Prostate gland (tissue), 2 donors: ENCODE measurements at regions not wholly inside any gene's neighbourhood (a gene's known extent, or its start where the extent isn't known, plus 50 kb on each side); places are given as distances from the start of the nearest gene placed in this dataset.

Source experiments
- POLR2A ChIP-seq: fragments of 450-650 bp; IDR thresholded peaks from one replicate; pipeline ENCODE4 v1.6.1; 2016; ENCODE audit warnings: antibody characterized with exemption, mild to moderate bottlenecking
- POLR2AphosphoS5 ChIP-seq: sonication (generic); formaldehyde crosslinking; IDR thresholded peaks from one replicate; pipeline ENCODE4 v1.6.1; 2017; ENCODE audit warnings: antibody characterized with exemption
- TF ChIP-seq, protein P1 (sequence below), 4 experiments: fragments of 200-600 bp in 2 of 4; fragments of 450-650 bp in 2 of 4; sonication (generic) in 2 of 4; IDR thresholded peaks; 1 replicate in 3 of 4; 2 replicates in 1 of 4; pipeline ENCODE4 v1.5.1; 2016 to 2019; ENCODE audit warnings: antibody characterized with exemption in 4 of 4, mild to moderate bottlenecking in 2 of 4, moderate library complexity in 2 of 4

GRCh38 chr20:11539450-11539849 lies 378.2 kb upstream of the BTBD3 start:
- TF ChIP-seq, protein P1, sequence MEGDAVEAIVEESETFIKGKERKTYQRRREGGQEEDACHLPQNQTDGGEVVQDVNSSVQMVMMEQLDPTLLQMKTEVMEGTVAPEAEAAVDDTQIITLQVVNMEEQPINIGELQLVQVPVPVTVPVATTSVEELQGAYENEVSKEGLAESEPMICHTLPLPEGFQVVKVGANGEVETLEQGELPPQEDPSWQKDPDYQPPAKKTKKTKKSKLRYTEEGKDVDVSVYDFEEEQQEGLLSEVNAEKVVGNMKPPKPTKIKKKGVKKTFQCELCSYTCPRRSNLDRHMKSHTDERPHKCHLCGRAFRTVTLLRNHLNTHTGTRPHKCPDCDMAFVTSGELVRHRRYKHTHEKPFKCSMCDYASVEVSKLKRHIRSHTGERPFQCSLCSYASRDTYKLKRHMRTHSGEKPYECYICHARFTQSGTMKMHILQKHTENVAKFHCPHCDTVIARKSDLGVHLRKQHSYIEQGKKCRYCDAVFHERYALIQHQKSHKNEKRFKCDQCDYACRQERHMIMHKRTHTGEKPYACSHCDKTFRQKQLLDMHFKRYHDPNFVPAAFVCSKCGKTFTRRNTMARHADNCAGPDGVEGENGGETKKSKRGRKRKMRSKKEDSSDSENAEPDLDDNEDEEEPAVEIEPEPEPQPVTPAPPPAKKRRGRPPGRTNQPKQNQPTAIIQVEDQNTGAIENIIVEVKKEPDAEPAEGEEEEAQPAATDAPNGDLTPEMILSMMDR (IDR thresholded peaks at IDR 0.05), result no peak
- TF ChIP-seq POLR2A (no peak), POLR2AphosphoS5 (no peak)
